ENCODE measurements at regions not wholly inside any gene's neighbourhood (a gene's known extent, or its start where the extent isn't known, plus 50 kb on each side); places are given as distances from the start of the nearest gene placed in this dataset.

GRCh38 chr10:55820478-55820877 lies 540.6 kb downstream of the ZWINT start:
- Mint-ChIP-seq H3K4me1 (ENCODE audit: low read depth) (no peaks in the 10 kb centered on the region), H3K36me3 (ENCODE audit: low read depth) (no peaks in the 10 kb centered on the region), H3K27ac (no peak overlapping the region), H3K4me3 (no peak overlapping the region), H3K9me3 (peaks cover 22% of the 10 kb centered on the region), H3K27me3 (no peaks in the 10 kb centered on the region)
- ChIA-PET CTCF (no interaction called here), POLR2A (no interaction called here)
- DNase-seq = no peak
- Histone ChIP-seq H3K36me3 (ENCODE audit: insufficient read depth, low read length) (no peaks in the 10 kb centered on the region), H3K9me3 (ENCODE audit: control insufficient read depth in 1 of 2, insufficient read depth in 1 of 2, low read length in 2 of 2) (no peaks in the 10 kb centered on the region), H3K27me3 (ENCODE audit: control insufficient read depth in 1 of 2, insufficient read depth in 2 of 2, low read length in 2 of 2) (no peaks in the 10 kb centered on the region), H3K4me3 (ENCODE audit: low read length) (no peak overlapping the region), H3K4me1 (ENCODE audit: insufficient read depth, low read length) (no peaks in the 10 kb centered on the region), H3K27ac (ENCODE audit: low read depth in 1 of 2, low read length in 2 of 2) (no peak overlapping the region)
- TF ChIP-seq CTCF (IDR thresholded peaks at IDR 0.05) = no peak
- intact Hi-C loops (cut with DNase I, micrococcal nuclease) = no loop called here
- ATAC-seq (ENCODE audit: poor library complexity) = no peak

- no peak for TF ChIP-seq CTCF (IDR thresholded peaks at IDR 0.05)
- ChIA-PET POLR2A (no interaction called here), CTCF (no interaction called here)
- H3K27me3 ChIP-seq (ENCODE audit: control insufficient read depth in 1 of 2, insufficient read depth in 2 of 2, low read length in 2 of 2) = no peaks in the 10 kb centered on the region
- no peak overlapping the region for H3K27ac Mint-ChIP-seq
- no peak overlapping the region for H3K4me3 Mint-ChIP-seq
- H3K36me3 ChIP-seq (ENCODE audit: insufficient read depth, low read length) = no peaks in the 10 kb centered on the region
- H3K4me1 ChIP-seq (ENCODE audit: insufficient read depth, low read length) = no peaks in the 10 kb centered on the region
- H3K36me3 Mint-ChIP-seq (ENCODE audit: low read depth) = no peaks in the 10 kb centered on the region
- intact Hi-C loops (cut with DNase I, micrococcal nuclease) = no loop called here
- DNase-seq = no peak
- H3K27ac ChIP-seq (ENCODE audit: low read depth in 1 of 2, low read length in 2 of 2) = no peak overlapping the region
- peaks cover 19% of the 10 kb centered on the region for H3K9me3 Mint-ChIP-seq
- H3K4me3 ChIP-seq (ENCODE audit: low read length) = no peak overlapping the region
- H3K9me3 ChIP-seq (ENCODE audit: control insufficient read depth in 1 of 2, insufficient read depth in 1 of 2, low read length in 2 of 2) = no peaks in the 10 kb centered on the region
- H3K27me3 Mint-ChIP-seq = no peaks in the 10 kb centered on the region
- no peaks in the 10 kb centered on the region for H3K4me1 Mint-ChIP-seq (ENCODE audit: low read depth)
- ATAC-seq (ENCODE audit: poor library complexity) = no peak
These were observed 541.0 kb downstream of the ZWINT start for GRCh38 chr10:55820071-55820470.

- intact Hi-C loops (cut with DNase I, micrococcal nuclease) = no loop called here
- H3K9me3 Mint-ChIP-seq = peaks cover 12% of the 10 kb centered on the region
- ATAC-seq (ENCODE audit: poor library complexity) = no peak
- no peak overlapping the region for H3K27ac Mint-ChIP-seq
- Histone ChIP-seq H3K4me3 (ENCODE audit: low read length) (no peak overlapping the region), H3K36me3 (ENCODE audit: insufficient read depth, low read length) (no peaks in the 10 kb centered on the region), H3K27ac (ENCODE audit: low read depth in 1 of 2, low read length in 2 of 2) (no peak overlapping the region), H3K27me3 (ENCODE audit: control insufficient read depth in 1 of 2, insufficient read depth in 2 of 2, low read length in 2 of 2) (no peaks in the 10 kb centered on the region), H3K9me3 (ENCODE audit: control insufficient read depth in 1 of 2, insufficient read depth in 1 of 2, low read length in 2 of 2) (peaks cover 0 to 13% of the 10 kb centered on the region in 2 experiments), H3K4me1 (ENCODE audit: insufficient read depth, low read length) (no peaks in the 10 kb centered on the region)
- no peaks in the 10 kb centered on the region for H3K27me3 Mint-ChIP-seq
- TF ChIP-seq CTCF (IDR thresholded peaks at IDR 0.05) = no peak
- DNase-seq = peak in 1 of 14 experiments; percentile 4
- ChIA-PET POLR2A (no interaction called here), CTCF (no interaction called here)
- no peak overlapping the region for H3K4me3 Mint-ChIP-seq
- no peaks in the 10 kb centered on the region for H3K36me3 Mint-ChIP-seq (ENCODE audit: low read depth)
- no peaks in the 10 kb centered on the region for H3K4me1 Mint-ChIP-seq (ENCODE audit: low read depth)
These were observed 547.4 kb downstream of the ZWINT start for GRCh38 chr10:55813451-55814170.
